ENCODE measurements at regions not wholly inside any gene's neighbourhood (a gene's known extent, or its start where the extent isn't known, plus 50 kb on each side); places are given as distances from the start of the nearest gene placed in this dataset.

- no peak for DNase-seq
Measured at GRCh38 chr4:26806331-26806730, 54.3 kb upstream of the STIM2 start.

- DNase-seq = peak; percentile 55
Measured at GRCh38 chr4:26807330-26807729, 53.3 kb upstream of the STIM2 start.

DNA sequence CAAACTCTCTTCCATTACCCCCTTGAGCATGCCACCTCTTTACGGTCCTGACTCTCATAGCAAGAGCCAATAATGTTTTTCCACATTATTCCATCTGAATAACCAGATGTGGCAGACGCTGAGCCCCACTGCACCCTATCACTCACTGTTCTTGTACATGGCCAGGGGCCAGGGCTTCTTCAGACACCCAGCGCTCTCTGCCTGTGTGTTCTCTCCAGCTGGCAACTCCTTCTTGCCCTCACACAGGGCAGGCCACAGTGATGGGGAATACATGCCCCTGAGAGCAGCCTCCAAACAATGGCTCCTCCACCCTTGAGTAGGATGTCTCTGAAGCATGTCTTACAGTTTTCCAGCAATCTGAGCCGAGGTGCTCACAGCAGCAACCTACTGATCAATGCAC is 50.8 kb upstream of the STIM2 start:
- DNase-seq = no peak
